Transverse colon (tissue), 4 donors: ENCODE measurements at regions not wholly inside any gene's neighbourhood (a gene's known extent, or its start where the extent isn't known, plus 50 kb on each side); places are given as distances from the start of the nearest gene placed in this dataset.

Experiments
- DNase-seq: peaks from one replicate; pipeline ENCODE4 v3.0.0-alpha.2; 2019
- H3K27ac ChIP-seq, 4 donors: fragments of 200-600 bp; sonication (generic); 2 replicates each; pipeline ENCODE4 v1.5.1; 2016 to 2018; ENCODE audit warnings: inconsistent platforms in 4 of 4
- H3K27me3 ChIP-seq: fragments of 200-600 bp; sonication (generic); 2 replicates; pipeline ENCODE4 v1.5.1; 2017; ENCODE audit warnings: inconsistent platforms
- H3K36me3 ChIP-seq, 4 donors: fragments of 200-600 bp; sonication (generic); 2 replicates each; pipeline ENCODE4 v1.5.1; 2017 to 2019; ENCODE audit warnings: inconsistent platforms in 4 of 4
- H3K4me1 ChIP-seq, 4 donors: fragments of 200-600 bp; sonication (generic); 2 replicates each; pipeline ENCODE4 v1.5.1; 2017 to 2020; ENCODE audit warnings: inconsistent platforms in 4 of 4
- H3K4me3 ChIP-seq, 4 donors: fragments of 200-600 bp; sonication (generic); 1 replicate in 1 of 4; 2 replicates in 3 of 4; pipeline versions ENCODE4 v1.5.1 to v1.6.1; 2017 to 2019; ENCODE audit warnings: inconsistent platforms in 4 of 4
- H3K9me3 ChIP-seq, 2 donors: fragments of 200-600 bp; sonication (generic); 2 replicates each; pipeline ENCODE4 v1.5.1; 2017 to 2019; ENCODE audit warnings: inconsistent platforms in 2 of 2
- EP300 ChIP-seq: sonication (generic); formaldehyde crosslinking; IDR thresholded peaks from one replicate; pipeline ENCODE4 v1.6.1; 2017; ENCODE audit warnings: antibody characterized with exemption, low read depth
- POLR2A ChIP-seq: fragments of 450-650 bp; IDR thresholded peaks from one replicate; pipeline ENCODE4 v1.6.1; 2016; ENCODE audit warnings: antibody characterized with exemption, mild to moderate bottlenecking, moderate library complexity
- POLR2AphosphoS5 ChIP-seq, 3 donors: sonication (generic); formaldehyde crosslinking; IDR thresholded peaks; one replicate each; pipeline ENCODE4 v1.6.1; 2016; ENCODE audit warnings: antibody characterized with exemption in 3 of 3
- WGBS, 2 donors: methylation state at CpG; one replicate each; pipeline ENCODE4 v1.1.5; 2018; ENCODE audit warnings: low coverage in 1 of 2; 5-methylcytosine and 5-hydroxymethylcytosine counted together
- in situ Hi-C, 4 donors: fragments of 200-750 bp; cut with MboI; loops; one replicate each; pipeline versions ENCODE4 v1.15.0 to v1.15.1; 2017; ENCODE audit warnings: low sequenced_read_pairs in 3 of 4, low pct_ligation_motif_present in 1 of 4, low pct_unique_long_range_greater_than_20kb in 1 of 4
- intact Hi-C: fragments of 100-400 bp; cut with DNase I; formaldehyde crosslinking; loops from one replicate; pipeline ENCODE4 v1.15.1; 2023; ENCODE audit warnings: low total_unique reads
- TF ChIP-seq, protein P1 (sequence below), 5 experiments: fragments of 200-600 bp in 3 of 5; fragments of 450-650 bp in 2 of 5; sonication (generic) in 3 of 5; IDR thresholded peaks; 1 replicate in 2 of 5; 2 replicates in 3 of 5; pipeline ENCODE4 v1.5.1; 2016 to 2017; ENCODE audit warnings: antibody characterized with exemption in 5 of 5, inconsistent platforms in 3 of 5, mild to moderate bottlenecking in 2 of 5, moderate library complexity in 1 of 5

DNA sequence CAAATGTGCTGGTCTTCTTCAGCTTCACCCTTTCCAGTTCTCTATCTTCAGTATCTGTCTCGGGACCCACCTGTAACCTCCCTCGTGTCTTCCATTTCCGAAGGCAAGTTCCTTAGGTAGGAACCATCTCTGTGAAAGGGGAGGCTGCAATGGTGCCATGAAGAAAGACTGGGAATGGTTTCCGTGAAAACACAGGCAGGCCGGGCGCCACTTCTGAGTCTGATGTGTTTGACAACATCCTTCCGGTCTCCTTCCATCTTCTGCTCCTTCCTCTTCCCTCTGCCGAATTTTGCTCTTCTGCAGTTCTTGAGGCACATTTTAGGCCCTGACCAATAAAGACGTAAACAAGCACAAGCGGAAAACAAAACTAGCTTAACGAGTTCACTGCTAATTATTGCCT lies 328.0 kb downstream of the THBS2 start:
- Histone ChIP-seq H3K36me3 (no peaks in the 10 kb centered on the region), H3K27ac (no peak overlapping the region), H3K27me3 (no peaks in the 10 kb centered on the region), H3K4me1 (peaks cover 0 to 5% (median 1%) of the 10 kb centered on the region in 4 donors), H3K4me3 (no peak overlapping the region), H3K9me3 (no peaks in the 10 kb centered on the region)
- 77 to 88% methylated on average over 4 to 11 of the region's 11 CpGs for WGBS, 2 donors
- in situ Hi-C loops (no loop called here), intact Hi-C loops (no loop called here)
- TF ChIP-seq POLR2A = no peak
- no peak for DNase-seq

DNA sequence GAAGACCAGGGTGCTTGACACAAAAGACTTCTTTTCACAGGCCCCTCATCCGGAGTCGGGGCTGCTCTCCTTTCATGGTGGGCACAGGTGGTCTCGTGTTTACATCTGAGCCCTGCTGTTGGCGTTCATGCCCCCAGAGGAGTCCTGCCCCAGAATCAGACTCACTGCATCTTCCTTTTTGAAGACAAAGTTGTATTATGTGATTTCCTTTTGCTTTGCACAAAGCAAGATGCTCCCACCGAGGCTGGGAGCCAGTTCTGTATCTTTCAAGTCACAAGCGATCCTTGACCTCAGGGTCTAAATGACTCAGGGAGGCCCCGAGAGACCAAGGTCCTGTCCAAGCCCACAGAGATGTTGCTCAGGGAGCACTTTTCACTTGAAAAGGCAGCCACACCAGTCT lies 330.5 kb downstream of the THBS2 start:
- WGBS, 2 donors = 72% methylated on average over 7 of the region's 7 CpGs; no CpG with 5 or more reads in 1 of the 2 donors
- in situ Hi-C loops = no loop called here
- DNase-seq = no peak
- no peaks in the 10 kb centered on the region for H3K36me3 ChIP-seq
- H3K27ac ChIP-seq = no peak overlapping the region
- intact Hi-C loops = no loop called here
- H3K9me3 ChIP-seq = no peaks in the 10 kb centered on the region
- no peak for TF ChIP-seq POLR2A
- TF ChIP-seq EP300 = no peak
- TF ChIP-seq, protein P1, sequence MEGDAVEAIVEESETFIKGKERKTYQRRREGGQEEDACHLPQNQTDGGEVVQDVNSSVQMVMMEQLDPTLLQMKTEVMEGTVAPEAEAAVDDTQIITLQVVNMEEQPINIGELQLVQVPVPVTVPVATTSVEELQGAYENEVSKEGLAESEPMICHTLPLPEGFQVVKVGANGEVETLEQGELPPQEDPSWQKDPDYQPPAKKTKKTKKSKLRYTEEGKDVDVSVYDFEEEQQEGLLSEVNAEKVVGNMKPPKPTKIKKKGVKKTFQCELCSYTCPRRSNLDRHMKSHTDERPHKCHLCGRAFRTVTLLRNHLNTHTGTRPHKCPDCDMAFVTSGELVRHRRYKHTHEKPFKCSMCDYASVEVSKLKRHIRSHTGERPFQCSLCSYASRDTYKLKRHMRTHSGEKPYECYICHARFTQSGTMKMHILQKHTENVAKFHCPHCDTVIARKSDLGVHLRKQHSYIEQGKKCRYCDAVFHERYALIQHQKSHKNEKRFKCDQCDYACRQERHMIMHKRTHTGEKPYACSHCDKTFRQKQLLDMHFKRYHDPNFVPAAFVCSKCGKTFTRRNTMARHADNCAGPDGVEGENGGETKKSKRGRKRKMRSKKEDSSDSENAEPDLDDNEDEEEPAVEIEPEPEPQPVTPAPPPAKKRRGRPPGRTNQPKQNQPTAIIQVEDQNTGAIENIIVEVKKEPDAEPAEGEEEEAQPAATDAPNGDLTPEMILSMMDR (IDR thresholded peaks at IDR 0.05) = no peak
- TF ChIP-seq POLR2AphosphoS5 (IDR thresholded peaks at IDR 0.05) = no peak
- H3K4me3 ChIP-seq = no peak overlapping the region
- H3K27me3 ChIP-seq = no peaks in the 10 kb centered on the region
- H3K4me1 ChIP-seq = peaks cover 0 to 20% (median 14%) of the 10 kb centered on the region in 4 donors

DNA sequence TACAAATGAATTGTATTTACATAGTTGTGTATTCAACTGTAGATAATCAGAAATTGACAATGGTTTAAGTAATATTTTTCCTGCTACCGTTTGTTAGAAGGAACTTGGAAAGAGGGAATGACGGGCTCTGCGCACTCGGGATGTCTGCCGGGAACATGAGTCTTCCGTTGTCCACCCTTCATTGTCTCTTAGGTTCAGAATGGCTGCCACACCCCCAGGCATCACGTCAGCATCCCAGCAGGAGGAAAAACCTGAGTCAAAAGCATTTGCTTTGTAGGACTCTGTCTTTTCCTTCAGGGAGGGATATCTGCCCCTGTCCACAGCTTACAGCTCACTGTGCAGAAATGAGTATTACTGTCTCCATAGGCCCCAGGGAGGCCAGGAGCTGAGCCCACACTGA lies 331.2 kb downstream of the THBS2 start:
- 83% methylated on average over 1 to 7 of the region's 7 CpGs for WGBS, 2 donors
- Histone ChIP-seq H3K4me1 (peaks cover 0 to 21% (median 14%) of the 10 kb centered on the region in 4 donors), H3K9me3 (no peaks in the 10 kb centered on the region), H3K27ac (no peak overlapping the region), H3K27me3 (no peaks in the 10 kb centered on the region), H3K36me3 (no peaks in the 10 kb centered on the region), H3K4me3 (no peak overlapping the region)
- DNase-seq = no peak
- in situ Hi-C loops = no loop called here
- intact Hi-C loops = no loop called here
- TF ChIP-seq POLR2AphosphoS5 (IDR thresholded peaks at IDR 0.05) = no peak
- no peak for TF ChIP-seq POLR2A
- no peak for TF ChIP-seq EP300
- TF ChIP-seq, protein P1 (IDR thresholded peaks at IDR 0.05) = no peak

DNA sequence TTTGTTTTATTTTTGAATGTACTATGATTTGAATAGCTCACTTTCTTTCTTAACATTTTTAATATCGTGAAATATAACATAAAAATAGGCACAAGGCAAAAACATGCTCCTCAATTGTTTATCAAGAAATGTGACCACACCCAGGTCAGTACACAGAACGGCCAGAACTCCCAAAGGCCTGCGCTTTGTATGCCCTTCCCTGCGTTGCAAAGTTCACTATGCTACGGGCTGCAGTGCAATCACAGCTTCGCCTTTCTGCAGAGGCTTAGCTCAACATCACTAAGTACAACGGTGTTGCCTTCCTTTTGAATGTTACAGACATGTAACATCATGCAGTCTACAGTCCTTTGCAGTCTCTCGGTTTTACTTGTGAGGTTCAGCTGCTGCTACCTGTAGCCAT lies 333.4 kb downstream of the THBS2 start:
- no peaks in the 10 kb centered on the region for H3K9me3 ChIP-seq
- peaks cover 9 to 42% (median 31%) of the 10 kb centered on the region in 4 donors for H3K4me1 ChIP-seq
- peak overlapping the region in 3 of 4 donors; percentile 37 to 75 (median 74) for H3K27ac ChIP-seq
- peak; percentile 61 for DNase-seq
- WGBS, 2 donors = 41 to 45% methylated on average over 8 of the region's 8 CpGs
- H3K27me3 ChIP-seq = no peaks in the 10 kb centered on the region
- no peak overlapping the region for H3K4me3 ChIP-seq
- in situ Hi-C loops (no loop called here), intact Hi-C loops (no loop called here)
- H3K36me3 ChIP-seq = no peaks in the 10 kb centered on the region
- TF ChIP-seq POLR2AphosphoS5 (IDR thresholded peaks at IDR 0.05) (peak in 1 of 3 donors; percentile 24), POLR2A (no peak)
- TF ChIP-seq, protein P1 (IDR thresholded peaks at IDR 0.05) = no peak
